ENCODE measurements at regions not wholly inside any gene's neighbourhood (a gene's known extent, or its start where the extent isn't known, plus 50 kb on each side); places are given as distances from the start of the nearest gene placed in this dataset.

- H3K4me3 Mint-ChIP-seq = no peak overlapping the region
- TF ChIP-seq ZNF462 (CRISPR knock-in tag; IDR thresholded peaks at IDR 0.05) (no peak), CTCF (conservative IDR thresholded peaks at IDR 0.05; ENCODE audit: low read depth in 2 of 2) (no peak), EZH2 (IDR thresholded peaks at IDR 0.05; ENCODE audit: low read depth, unreplicated experiment) (no peak), ETS1 (IDR thresholded peaks at IDR 0.05) (no peak), REST (IDR thresholded peaks at IDR 0.05; ENCODE audit: unreplicated experiment) (no peak), EZH2phosphoT487 (IDR thresholded peaks at IDR 0.05; ENCODE audit: unreplicated experiment) (no peak), CREB1 (CRISPR knock-in tag; IDR thresholded peaks at IDR 0.05; ENCODE audit: low read depth) (no peak), ZNF331 (CRISPR knock-in tag; IDR thresholded peaks at IDR 0.05; ENCODE audit: low read depth) (no peak), STAT1 (IDR thresholded peaks at IDR 0.05; ENCODE audit: unreplicated experiment) (no peak), POLR2AphosphoS5 (IDR thresholded peaks at IDR 0.05; ENCODE audit: low read depth) (no peak), JUNB (IDR thresholded peaks at IDR 0.05; ENCODE audit: unreplicated experiment) (no peak), NANOG (IDR thresholded peaks at IDR 0.05; ENCODE audit: borderline replicate concordance) (no peak), ZNF114 (CRISPR knock-in tag; IDR thresholded peaks at IDR 0.05) (no peak)
- H3K27ac ChIP-seq (ENCODE audit: low read depth) = no peak overlapping the region
- no peaks in the 10 kb centered on the region for H4K20me1 ChIP-seq (replicated peaks; ENCODE audit: insufficient read depth)
- H3K4me1 ChIP-seq (ENCODE audit: insufficient read depth) = no peaks in the 10 kb centered on the region
- peaks cover 28% of the 10 kb centered on the region for H3K9me3 Mint-ChIP-seq
- no peak overlapping the region for H3K27ac Mint-ChIP-seq
- no peak overlapping the region for H3K4me2 ChIP-seq
- peaks cover 9% of the 10 kb centered on the region for H3K9me2 ChIP-seq (ENCODE audit: insufficient read depth)
- H3K36me3 Mint-ChIP-seq (ENCODE audit: low read depth) = peaks cover 31% of the 10 kb centered on the region
- no peak for DNase-seq (ENCODE audit: low spot score)
- H3K36me3 ChIP-seq (ENCODE audit: insufficient read depth) = no peaks in the 10 kb centered on the region
- no peaks in the 10 kb centered on the region; the same call in 1 of the 3 replicates for H3K4me1 Mint-ChIP-seq
- H3F3A ChIP-seq (replicated peaks; ENCODE audit: low read depth) = no peaks in the 10 kb centered on the region
- H3K27me3 ChIP-seq (ENCODE audit: insufficient read depth) = no peaks in the 10 kb centered on the region
- no peak overlapping the region for H3K4me3 ChIP-seq
- H2AFZ ChIP-seq = peak overlapping the region; percentile 61; the same call in 1 of the 2 replicates
- peaks cover 1% of the 10 kb centered on the region for H3K27me3 Mint-ChIP-seq (ENCODE audit: insufficient read depth, low read depth, poor library complexity)
- no peak for ATAC-seq
- H3K79me2 ChIP-seq (replicated peaks; ENCODE audit: insufficient read depth) = no peaks in the 10 kb centered on the region
Observed at GRCh38 chr6:148635070-148635743, 111.6 kb upstream of the UST start.

Data from GM23338 (cell line).